ENCODE measurements at regions not wholly inside any gene's neighbourhood (a gene's known extent, or its start where the extent isn't known, plus 50 kb on each side); places are given as distances from the start of the nearest gene placed in this dataset.

DNA sequence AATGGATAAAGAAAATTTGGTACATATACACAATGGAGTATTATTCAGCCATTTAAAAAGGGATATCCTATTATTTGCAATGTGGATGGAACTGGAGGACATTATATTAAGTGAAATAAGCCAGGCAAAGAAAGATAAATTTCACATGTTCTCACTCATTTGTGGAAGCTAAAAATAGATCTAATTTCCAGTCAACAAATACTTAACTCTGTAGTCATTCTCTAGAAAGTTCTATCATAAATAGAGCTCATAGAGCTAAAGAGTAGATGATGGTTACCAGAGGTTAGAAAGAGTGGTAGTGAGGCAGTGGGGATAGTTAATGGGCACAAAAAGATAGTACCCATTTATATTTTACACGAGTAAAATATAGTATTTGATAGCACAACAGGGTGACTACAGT, 104.2 kb upstream of the SLC13A1 start:
- H3K4me1 Mint-ChIP-seq (ENCODE audit: unreplicated experiment), result no peaks in the 10 kb centered on the region
- no peak for DNase-seq (ENCODE audit: extremely low spot score, unreplicated experiment)
- H3K27me3 Mint-ChIP-seq, result no peaks in the 10 kb centered on the region
- TF ChIP-seq, protein P1, sequence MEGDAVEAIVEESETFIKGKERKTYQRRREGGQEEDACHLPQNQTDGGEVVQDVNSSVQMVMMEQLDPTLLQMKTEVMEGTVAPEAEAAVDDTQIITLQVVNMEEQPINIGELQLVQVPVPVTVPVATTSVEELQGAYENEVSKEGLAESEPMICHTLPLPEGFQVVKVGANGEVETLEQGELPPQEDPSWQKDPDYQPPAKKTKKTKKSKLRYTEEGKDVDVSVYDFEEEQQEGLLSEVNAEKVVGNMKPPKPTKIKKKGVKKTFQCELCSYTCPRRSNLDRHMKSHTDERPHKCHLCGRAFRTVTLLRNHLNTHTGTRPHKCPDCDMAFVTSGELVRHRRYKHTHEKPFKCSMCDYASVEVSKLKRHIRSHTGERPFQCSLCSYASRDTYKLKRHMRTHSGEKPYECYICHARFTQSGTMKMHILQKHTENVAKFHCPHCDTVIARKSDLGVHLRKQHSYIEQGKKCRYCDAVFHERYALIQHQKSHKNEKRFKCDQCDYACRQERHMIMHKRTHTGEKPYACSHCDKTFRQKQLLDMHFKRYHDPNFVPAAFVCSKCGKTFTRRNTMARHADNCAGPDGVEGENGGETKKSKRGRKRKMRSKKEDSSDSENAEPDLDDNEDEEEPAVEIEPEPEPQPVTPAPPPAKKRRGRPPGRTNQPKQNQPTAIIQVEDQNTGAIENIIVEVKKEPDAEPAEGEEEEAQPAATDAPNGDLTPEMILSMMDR (conservative IDR thresholded peaks at IDR 0.05), result no peak
- H3K27ac Mint-ChIP-seq, result no peak overlapping the region
- no peaks in the 10 kb centered on the region for H3K9me3 Mint-ChIP-seq
- no peaks in the 10 kb centered on the region for H3K36me3 Mint-ChIP-seq
- H3K4me3 Mint-ChIP-seq, result no peak overlapping the region

DNA sequence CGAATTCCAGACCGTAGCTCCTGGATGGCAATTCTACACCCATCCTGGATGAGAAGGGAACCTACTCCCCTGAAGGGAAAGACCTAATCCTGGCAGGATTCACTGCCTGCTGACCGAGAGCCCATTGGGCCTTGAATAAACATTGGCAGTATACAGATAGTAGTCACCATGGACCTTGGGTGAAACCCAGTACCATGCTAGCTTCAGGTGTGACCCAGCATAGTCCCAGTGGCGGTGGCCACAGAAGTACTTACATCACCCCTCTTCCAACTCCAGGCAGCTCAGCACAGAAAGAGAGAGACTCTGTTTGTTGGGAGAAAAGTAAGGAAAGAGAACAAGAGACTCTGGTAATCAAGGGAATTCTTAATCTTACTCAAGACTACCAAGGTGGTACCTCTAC, 97.2 kb upstream of the SLC13A1 start:
- Mint-ChIP-seq H3K36me3 (no peaks in the 10 kb centered on the region), H3K4me3 (no peak overlapping the region), H3K4me1 (ENCODE audit: unreplicated experiment) (no peaks in the 10 kb centered on the region), H3K9me3 (no peaks in the 10 kb centered on the region), H3K27ac (no peak overlapping the region), H3K27me3 (no peaks in the 10 kb centered on the region)
- DNase-seq (ENCODE audit: extremely low spot score, unreplicated experiment), result no peak
- TF ChIP-seq, protein P1 (conservative IDR thresholded peaks at IDR 0.05), result no peak

DNA sequence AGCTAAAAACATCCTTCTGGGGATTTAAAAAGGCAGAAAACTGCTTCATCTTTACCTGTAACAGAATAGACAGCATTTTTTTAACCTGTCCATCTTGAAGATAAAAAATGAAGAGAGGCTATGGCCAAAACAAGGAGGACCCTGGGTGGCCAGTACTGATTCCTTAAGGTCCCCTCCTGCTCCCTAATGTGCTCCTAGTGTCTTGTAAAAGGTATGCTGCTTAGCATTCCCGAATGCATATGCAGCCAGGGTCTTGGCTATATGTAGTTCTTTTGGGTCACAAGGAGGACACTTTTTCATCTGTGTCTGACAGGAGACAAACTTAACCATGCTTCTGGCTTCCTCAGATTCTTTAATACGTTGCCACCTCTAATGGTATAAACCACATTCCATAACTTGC, 93.9 kb upstream of the SLC13A1 start:
- H3K9me3 Mint-ChIP-seq, result no peaks in the 10 kb centered on the region
- H3K27me3 Mint-ChIP-seq, result no peaks in the 10 kb centered on the region
- H3K4me1 Mint-ChIP-seq (ENCODE audit: unreplicated experiment), result no peaks in the 10 kb centered on the region
- DNase-seq (ENCODE audit: extremely low spot score, unreplicated experiment), result no peak
- TF ChIP-seq, protein P1 (conservative IDR thresholded peaks at IDR 0.05), result no peak
- H3K36me3 Mint-ChIP-seq, result no peaks in the 10 kb centered on the region
- no peak overlapping the region for H3K4me3 Mint-ChIP-seq
- H3K27ac Mint-ChIP-seq, result no peak overlapping the region

DNA sequence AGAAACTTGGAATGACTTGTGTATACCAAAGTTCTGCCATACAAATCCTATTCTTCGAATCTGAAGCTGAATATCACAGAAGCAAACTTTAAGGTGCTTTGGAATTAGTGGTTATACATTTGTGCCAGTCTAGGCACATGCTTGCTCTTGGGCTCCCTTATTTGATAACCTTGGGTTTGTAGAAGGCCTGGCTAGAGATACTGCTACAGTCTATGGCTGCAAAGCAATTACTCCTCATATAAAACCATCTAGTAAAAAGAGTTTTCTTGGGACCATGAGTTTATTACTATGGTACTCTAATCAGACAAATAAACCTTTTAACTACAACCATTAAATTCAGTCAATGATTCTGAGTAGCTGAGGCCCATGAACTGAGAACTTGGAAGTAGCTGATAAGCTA, 92.5 kb upstream of the SLC13A1 start:
- no peaks in the 10 kb centered on the region for H3K27me3 Mint-ChIP-seq
- TF ChIP-seq, protein P1 (conservative IDR thresholded peaks at IDR 0.05), result no peak
- H3K27ac Mint-ChIP-seq, result no peak overlapping the region
- H3K4me3 Mint-ChIP-seq, result no peak overlapping the region
- no peaks in the 10 kb centered on the region for H3K4me1 Mint-ChIP-seq (ENCODE audit: unreplicated experiment)
- no peaks in the 10 kb centered on the region for H3K9me3 Mint-ChIP-seq
- H3K36me3 Mint-ChIP-seq, result no peaks in the 10 kb centered on the region
- DNase-seq (ENCODE audit: extremely low spot score, unreplicated experiment), result no peak

DNA sequence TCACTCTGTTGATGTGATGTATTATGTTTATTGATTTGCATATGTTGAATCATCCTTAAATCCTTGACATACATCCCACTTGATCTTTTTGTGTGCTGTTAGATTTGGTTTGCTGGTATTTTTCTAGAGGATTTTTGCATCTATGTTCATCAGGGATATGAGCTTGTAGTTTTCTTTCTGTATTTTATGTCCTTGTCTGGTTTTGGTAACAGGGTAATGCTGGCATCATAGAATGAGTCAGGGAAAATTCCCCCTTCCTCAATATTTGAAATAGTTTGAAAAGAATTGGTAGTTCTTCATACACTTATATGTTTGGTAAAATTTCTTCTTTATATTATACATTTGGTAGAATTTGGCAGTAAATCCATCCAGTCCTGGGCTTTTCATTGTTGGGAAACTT, 89.4 kb upstream of the SLC13A1 start:
- H3K9me3 Mint-ChIP-seq, result no peaks in the 10 kb centered on the region
- no peaks in the 10 kb centered on the region for H3K4me1 Mint-ChIP-seq (ENCODE audit: unreplicated experiment)
- TF ChIP-seq, protein P1 (conservative IDR thresholded peaks at IDR 0.05), result no peak
- no peak overlapping the region for H3K4me3 Mint-ChIP-seq
- H3K36me3 Mint-ChIP-seq, result no peaks in the 10 kb centered on the region
- H3K27me3 Mint-ChIP-seq, result no peaks in the 10 kb centered on the region
- no peak overlapping the region for H3K27ac Mint-ChIP-seq
- DNase-seq (ENCODE audit: extremely low spot score, unreplicated experiment), result no peak

DNA sequence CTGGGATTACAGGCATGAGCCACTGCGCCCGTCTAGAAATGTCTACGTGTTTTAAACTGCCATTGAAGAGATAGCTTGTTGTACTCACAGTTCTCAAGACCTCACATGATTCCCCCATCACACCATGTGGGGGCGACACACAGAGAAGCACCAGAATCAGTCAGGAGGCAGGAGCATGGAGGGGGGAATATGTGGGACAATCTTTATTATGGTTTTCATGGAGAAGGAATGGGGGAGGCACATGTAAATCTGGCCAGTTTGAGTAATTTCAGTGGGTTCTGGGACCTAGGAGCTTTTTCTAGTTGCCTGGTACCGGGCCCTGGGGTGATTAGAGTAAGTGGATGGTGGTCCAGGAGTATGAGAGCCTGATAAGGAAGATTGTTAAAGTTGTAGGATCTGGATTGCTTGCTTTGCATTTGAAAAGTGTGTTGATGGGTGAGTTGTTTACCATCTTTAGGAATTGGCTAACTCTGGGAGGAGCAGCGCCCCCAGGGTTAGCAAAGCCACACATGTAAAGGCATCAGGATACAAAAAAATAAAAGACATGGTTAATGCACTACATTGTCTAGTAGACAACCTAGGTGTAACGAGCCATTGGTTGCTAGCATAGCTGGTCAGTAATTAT, 85.4 kb upstream of the SLC13A1 start:
- H3K9me3 Mint-ChIP-seq, result no peaks in the 10 kb centered on the region
- H3K4me3 Mint-ChIP-seq, result no peak overlapping the region
- TF ChIP-seq, protein P1 (conservative IDR thresholded peaks at IDR 0.05), result no peak
- H3K27ac Mint-ChIP-seq, result no peak overlapping the region
- no peaks in the 10 kb centered on the region for H3K27me3 Mint-ChIP-seq
- no peak for DNase-seq (ENCODE audit: extremely low spot score, unreplicated experiment)
- H3K4me1 Mint-ChIP-seq (ENCODE audit: unreplicated experiment), result no peaks in the 10 kb centered on the region
- H3K36me3 Mint-ChIP-seq, result no peaks in the 10 kb centered on the region
